Stimulated activated naive CD8-positive, alpha-beta T cell treated with anti-CD3 and anti-CD28 coated beads, Interleukin-15, amount 100 ng/mL, for 72 hours (primary cell): ENCODE measurements at regions not wholly inside any gene's neighbourhood (a gene's known extent, or its start where the extent isn't known, plus 50 kb on each side); places are given as distances from the start of the nearest gene placed in this dataset.

Experiments used
- ATAC-seq: fragments of 150-1000 bp; cut with Tn5 transposase; 2 replicates; pipeline ENCODE4 v1.10.0; 2021; ENCODE audit warnings: mild to moderate bottlenecking, moderate library complexity
- DNase-seq, 2 donors: peaks; one replicate each; pipeline ENCODE4 v3.0.0; 2021 to 2022
- H3K27ac Mint-ChIP-seq, 2 donors: one replicate each; pipeline ENCODE4 v1.8.0; 2022; ENCODE audit warnings: mild to moderate bottlenecking in 2 of 2, mixed read lengths in 2 of 2, moderate library complexity in 2 of 2
- H3K27me3 Mint-ChIP-seq: one replicate; pipeline ENCODE4 v1.8.0; 2022; ENCODE audit warnings: mixed read lengths
- H3K4me1 Mint-ChIP-seq: one replicate; pipeline ENCODE4 v1.8.0; 2022; ENCODE audit warnings: mild to moderate bottlenecking, mixed read lengths
- H3K4me3 Mint-ChIP-seq, 2 donors: one replicate each; pipeline ENCODE4 v1.8.0; 2022; ENCODE audit warnings: mild to moderate bottlenecking in 2 of 2, mixed read lengths in 2 of 2, moderate library complexity in 1 of 2
- H3K9me3 Mint-ChIP-seq, 2 donors: one replicate each; pipeline ENCODE4 v1.8.0; 2022; ENCODE audit warnings: mixed read lengths in 2 of 2

DNA sequence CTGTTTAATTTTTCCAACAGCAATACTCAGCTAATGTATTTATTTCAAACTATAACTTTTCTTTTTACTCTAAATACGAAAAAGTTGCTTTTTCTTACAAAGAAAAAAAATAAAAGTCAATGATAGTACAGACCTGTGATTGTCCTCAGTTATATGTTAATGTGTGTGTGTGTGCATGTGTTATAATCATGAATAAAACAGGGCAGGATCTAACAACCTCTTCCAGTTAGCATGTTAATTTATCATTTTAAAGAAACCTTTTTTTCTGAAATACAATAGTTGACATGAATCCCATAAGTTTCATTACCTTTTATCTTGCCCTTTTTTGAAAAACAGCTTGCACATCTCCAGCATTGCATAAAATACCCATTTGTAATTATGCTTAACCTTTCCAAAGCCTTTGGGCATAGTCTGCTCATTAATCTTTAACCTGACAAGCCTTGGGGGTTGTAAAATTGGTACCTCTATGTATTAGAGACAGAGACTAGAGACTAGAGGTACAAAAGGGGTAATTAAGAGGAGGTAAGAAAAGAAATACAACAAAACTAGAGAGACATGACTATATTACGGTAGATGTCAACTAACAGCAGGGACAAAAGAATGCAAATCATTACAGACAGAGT is 828.1 kb downstream of the OLFM4 start:
- Mint-ChIP-seq H3K4me1 (no peaks in the 10 kb centered on the region), H3K9me3 (peaks cover 14 to 25% of the 10 kb centered on the region in 2 donors), H3K27ac (no peak overlapping the region), H3K4me3 (no peak overlapping the region), H3K27me3 (no peaks in the 10 kb centered on the region)
- ATAC-seq (no peak), DNase-seq (no peak)

DNA sequence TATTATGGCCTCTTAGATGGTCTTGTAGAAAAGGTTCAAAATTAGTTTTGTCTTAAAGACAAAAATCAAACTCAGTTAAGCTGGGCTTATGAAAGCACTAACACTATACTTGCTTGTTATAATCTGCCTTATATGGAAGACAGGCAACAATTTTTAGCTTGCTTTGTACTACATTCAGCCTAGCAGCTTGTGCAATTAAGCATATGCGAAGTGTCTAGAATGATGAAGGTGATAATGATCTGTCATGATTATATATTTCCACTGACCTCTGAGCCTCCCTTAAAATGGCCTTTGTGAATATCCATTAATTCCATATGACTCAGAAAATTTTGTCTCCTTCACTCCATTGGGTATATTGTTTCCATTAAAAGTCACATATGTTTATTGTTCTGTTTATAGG is 834.9 kb downstream of the OLFM4 start:
- H3K4me3 Mint-ChIP-seq = no peak overlapping the region
- no peak overlapping the region for H3K27ac Mint-ChIP-seq
- no peaks in the 10 kb centered on the region for H3K4me1 Mint-ChIP-seq
- ATAC-seq = no peak
- H3K27me3 Mint-ChIP-seq = no peaks in the 10 kb centered on the region
- DNase-seq = no peak
- peaks cover 7 to 16% of the 10 kb centered on the region in 2 donors for H3K9me3 Mint-ChIP-seq

DNA sequence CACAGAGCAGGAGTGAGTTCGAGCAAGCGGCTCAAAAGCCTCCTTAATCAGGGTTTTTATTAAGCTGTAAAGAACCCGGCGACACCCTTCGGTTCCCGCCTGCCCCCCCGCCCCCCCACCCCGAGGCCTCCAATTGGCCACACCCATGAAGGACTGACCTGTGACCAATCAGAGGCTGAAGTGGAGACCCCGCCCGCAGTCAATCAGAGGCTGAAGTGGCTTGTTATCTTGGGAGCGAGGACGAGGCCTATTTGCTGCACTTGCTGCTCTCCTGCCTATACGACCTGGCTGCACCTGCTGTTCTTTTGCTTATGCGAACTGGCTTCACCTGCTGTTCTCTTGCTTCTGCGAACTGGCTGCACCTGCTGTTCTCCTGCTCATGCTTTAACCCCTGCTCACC is 844.9 kb downstream of the OLFM4 start:
- ATAC-seq (no peak), DNase-seq (no peak)
- Mint-ChIP-seq H3K4me3 (no peak overlapping the region), H3K9me3 (peaks cover 4 to 14% of the 10 kb centered on the region in 2 donors), H3K27ac (no peak overlapping the region), H3K27me3 (no peaks in the 10 kb centered on the region), H3K4me1 (no peaks in the 10 kb centered on the region)

DNA sequence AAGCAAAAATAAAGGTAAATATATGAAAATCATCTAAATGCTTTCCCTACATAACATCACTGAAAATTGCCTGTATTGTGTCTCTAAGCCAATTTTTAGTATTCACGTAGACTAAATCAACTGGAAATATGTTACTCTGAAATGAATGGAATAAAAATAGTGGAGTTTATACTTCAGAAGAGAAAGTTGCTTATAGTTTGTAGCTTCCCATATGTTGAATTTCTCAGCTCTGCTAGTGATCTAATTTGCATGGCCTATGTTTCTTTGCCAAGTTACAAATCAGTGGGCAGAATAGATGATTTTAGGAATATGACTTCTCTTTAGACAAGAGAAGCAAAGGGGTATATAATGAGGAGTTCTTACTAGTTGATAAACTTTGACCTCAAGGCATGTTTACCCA is 850.2 kb downstream of the OLFM4 start:
- H3K4me1 Mint-ChIP-seq = no peaks in the 10 kb centered on the region
- H3K27me3 Mint-ChIP-seq = no peaks in the 10 kb centered on the region
- ATAC-seq (no peak), DNase-seq (no peak)
- no peak overlapping the region for H3K4me3 Mint-ChIP-seq
- peaks cover 0 to 4% of the 10 kb centered on the region in 2 donors for H3K9me3 Mint-ChIP-seq
- no peak overlapping the region for H3K27ac Mint-ChIP-seq

DNA sequence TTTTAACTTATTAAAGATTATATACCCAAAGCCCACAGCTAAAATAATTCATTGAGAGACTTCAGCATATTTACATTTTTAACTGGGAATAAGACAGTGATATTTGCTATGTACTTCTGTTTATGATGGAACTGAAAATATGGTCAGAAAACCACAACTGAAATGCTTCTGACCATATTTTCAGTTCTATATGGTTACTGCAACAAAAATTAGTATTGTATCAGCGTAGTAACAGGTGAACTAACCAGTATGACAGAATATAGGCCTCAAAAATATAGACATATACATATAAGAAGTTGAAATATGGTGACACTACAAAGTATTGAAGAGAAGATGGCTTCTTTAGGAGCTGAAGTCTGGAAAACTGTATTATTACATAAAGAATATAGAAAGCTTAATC is 857.4 kb downstream of the OLFM4 start:
- Mint-ChIP-seq H3K4me3 (no peak overlapping the region), H3K27ac (no peak overlapping the region), H3K27me3 (no peaks in the 10 kb centered on the region), H3K9me3 (peaks cover 6 to 10% of the 10 kb centered on the region in 2 donors), H3K4me1 (no peaks in the 10 kb centered on the region)
- ATAC-seq (no peak), DNase-seq (no peak)

DNA sequence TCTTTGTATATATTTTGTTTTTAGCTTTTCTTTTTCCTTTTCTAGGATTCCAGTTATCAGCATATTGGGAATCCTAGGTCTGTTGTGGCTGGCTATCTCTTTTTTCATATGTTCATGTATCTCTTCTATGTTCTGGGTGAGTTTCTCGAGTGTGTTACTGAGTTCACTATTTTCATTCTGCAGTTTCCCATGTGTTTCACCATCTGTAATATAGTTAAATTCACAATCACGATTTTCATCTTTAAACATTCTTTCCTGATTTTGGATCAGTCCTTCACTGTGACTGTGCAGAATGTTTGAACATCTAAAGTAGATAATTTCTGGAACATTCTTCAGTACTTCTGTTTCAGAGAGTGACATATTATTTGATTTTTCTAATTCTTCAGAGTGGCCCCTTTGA is 862.1 kb downstream of the OLFM4 start:
- no peak overlapping the region for H3K4me3 Mint-ChIP-seq
- H3K27ac Mint-ChIP-seq = no peak overlapping the region
- ATAC-seq (no peak), DNase-seq (no peak)
- no peaks in the 10 kb centered on the region for H3K4me1 Mint-ChIP-seq
- no peaks in the 10 kb centered on the region for H3K27me3 Mint-ChIP-seq
- H3K9me3 Mint-ChIP-seq = peaks cover 10 to 14% of the 10 kb centered on the region in 2 donors

DNA sequence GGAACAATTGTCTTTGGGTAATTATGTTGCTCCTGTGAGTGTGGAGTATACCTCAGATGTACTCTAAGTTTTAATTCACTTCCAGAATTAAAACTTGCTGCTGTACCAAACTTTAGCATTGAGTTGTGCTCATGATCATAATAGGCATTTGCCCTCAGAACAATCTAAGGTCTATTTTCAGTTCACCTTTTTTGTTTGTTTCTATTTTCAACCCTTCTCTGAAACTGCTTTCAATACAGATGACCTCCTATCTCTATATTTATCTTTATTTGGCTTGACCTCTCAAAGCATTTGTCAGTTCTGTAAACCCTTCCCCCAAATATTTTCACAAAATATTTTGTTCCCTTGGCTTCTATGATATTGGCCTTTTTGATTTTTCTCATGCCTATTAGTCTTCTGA is 873.0 kb downstream of the OLFM4 start:
- Mint-ChIP-seq H3K4me1 (no peaks in the 10 kb centered on the region), H3K27me3 (no peaks in the 10 kb centered on the region), H3K27ac (no peak overlapping the region), H3K4me3 (no peak overlapping the region), H3K9me3 (peaks cover 14 to 20% of the 10 kb centered on the region in 2 donors)
- DNase-seq (no peak), ATAC-seq (no peak)

DNA sequence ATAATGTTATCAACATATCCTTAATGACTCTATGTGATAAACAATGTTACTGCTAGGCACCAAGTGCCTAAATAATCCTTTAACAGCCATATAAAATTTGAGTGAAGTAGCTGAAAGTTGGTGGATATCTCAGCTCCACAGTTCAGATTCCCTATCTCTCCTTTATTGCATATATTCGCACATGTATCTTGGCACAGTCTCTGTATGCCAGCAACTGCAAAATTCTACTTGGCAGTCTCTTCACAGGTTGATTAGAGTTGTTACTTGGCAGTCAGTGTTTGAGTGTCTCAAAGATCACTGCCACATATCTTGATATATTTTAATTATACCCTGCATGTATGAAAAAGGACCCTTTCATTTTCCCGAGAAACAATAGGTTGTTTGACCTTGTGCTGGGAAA is 879.3 kb downstream of the OLFM4 start:
- ATAC-seq (no peak), DNase-seq (no peak)
- H3K27me3 Mint-ChIP-seq = no peaks in the 10 kb centered on the region
- H3K27ac Mint-ChIP-seq = no peak overlapping the region
- peaks cover 14% of the 10 kb centered on the region in 2 donors for H3K9me3 Mint-ChIP-seq
- no peak overlapping the region for H3K4me3 Mint-ChIP-seq
- no peaks in the 10 kb centered on the region for H3K4me1 Mint-ChIP-seq

DNA sequence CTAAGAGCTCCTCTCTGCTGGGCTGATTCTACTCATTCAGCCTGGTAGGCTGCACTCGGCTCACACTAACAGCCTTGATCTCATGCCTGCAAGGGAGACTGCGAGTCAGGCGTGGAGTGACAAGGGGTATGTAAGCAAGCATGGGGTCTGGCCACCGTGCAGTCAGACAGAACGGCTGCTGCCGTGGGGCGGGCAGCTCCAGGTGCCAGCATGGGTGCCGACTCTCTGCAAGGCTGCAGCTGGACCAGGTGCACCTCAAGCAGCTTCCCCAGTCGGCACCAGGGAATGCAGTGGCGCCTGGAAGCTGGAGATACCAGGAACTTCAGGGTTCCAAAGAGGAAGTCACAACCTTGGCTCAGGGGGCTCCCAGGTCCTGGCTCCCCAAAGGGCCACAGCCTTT is 892.3 kb downstream of the OLFM4 start:
- Mint-ChIP-seq H3K27me3 (no peaks in the 10 kb centered on the region), H3K9me3 (peaks cover under 1 to 13% of the 10 kb centered on the region in 2 donors), H3K4me1 (no peaks in the 10 kb centered on the region), H3K4me3 (no peak overlapping the region), H3K27ac (no peak overlapping the region)
- no peak for DNase-seq
- no peak for ATAC-seq

DNA sequence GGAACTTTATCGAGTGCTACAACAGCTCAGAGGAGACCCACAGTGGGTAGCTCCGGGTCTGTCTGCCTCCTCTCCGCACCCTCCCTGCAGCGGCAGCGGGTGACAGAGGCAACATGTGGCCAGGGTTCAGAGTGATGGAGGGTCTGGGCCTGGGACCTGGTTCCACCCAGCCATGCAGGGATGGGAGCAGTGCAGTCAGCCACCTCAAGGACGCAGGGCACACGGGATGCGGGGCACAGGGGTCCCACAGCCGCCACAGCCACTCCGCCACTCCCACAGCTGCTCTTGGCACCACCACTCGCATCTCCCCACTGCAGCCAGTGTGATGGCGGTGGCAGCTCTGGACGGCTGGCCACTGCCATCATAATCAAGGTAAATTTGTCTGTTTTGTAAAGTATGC is 892.9 kb downstream of the OLFM4 start:
- no peak overlapping the region for H3K4me3 Mint-ChIP-seq
- DNase-seq = no peak
- ATAC-seq = peak; percentile 31

DNA sequence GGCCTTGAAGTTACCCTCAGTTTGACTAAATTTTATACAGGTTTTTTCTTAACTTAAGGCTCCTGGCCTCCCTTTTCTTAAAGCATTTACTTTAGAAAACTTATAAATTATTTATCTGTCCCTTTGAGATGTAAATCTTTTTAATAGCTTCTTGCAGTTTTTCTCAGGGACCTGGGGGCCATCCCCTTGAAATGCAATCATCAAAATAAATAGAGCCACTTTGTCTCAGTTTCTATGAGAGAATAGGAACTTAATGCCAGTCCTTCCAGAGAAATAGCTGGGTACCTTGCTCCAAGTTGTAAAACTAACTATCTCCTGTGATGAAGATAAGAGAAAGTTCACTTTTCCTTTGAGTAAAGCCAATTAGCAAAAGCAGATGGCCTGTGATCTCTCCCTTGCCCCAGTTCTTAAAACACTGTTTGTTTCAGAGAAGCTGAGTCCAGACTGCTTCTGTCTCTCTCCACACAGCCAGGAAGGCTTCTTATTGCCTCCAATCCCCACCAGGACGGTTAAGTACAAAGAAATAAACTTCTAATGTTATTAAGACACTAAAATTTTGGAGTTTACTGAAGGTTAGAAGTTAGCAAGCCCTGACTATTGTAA is 913.1 kb downstream of the OLFM4 start:
- Mint-ChIP-seq H3K27ac (no peak overlapping the region), H3K27me3 (no peaks in the 10 kb centered on the region), H3K4me3 (no peak overlapping the region), H3K4me1 (no peaks in the 10 kb centered on the region), H3K9me3 (peaks cover 4 to 10% of the 10 kb centered on the region in 2 donors)
- DNase-seq (no peak), ATAC-seq (no peak)

More for the DNA sequence above, 892.9 kb downstream of the OLFM4 start:
- Mint-ChIP-seq H3K9me3 (peaks cover 0 to 13% of the 10 kb centered on the region in 2 donors), H3K27ac (no peak overlapping the region), H3K4me1 (no peaks in the 10 kb centered on the region), H3K27me3 (no peaks in the 10 kb centered on the region)

DNA sequence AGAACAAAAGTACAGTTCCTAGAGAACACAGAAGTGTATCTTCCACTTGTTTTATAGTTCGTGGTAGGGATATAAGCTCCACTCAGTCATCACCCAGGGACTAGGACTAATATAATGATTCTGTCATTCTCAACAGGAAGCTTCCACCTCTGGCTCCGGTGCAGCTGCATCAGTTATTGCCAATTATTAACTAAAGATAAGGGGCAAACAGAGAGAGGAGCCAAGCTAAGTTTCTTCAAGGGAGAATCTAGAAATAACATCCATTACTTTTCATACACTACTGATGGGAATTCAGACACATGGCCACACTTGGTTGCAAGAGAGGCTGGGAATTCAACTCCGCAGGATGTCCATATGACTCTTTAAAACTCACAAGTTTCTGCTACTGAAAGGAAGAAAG is 917.9 kb downstream of the OLFM4 start:
- no peak overlapping the region for H3K27ac Mint-ChIP-seq

DNA sequence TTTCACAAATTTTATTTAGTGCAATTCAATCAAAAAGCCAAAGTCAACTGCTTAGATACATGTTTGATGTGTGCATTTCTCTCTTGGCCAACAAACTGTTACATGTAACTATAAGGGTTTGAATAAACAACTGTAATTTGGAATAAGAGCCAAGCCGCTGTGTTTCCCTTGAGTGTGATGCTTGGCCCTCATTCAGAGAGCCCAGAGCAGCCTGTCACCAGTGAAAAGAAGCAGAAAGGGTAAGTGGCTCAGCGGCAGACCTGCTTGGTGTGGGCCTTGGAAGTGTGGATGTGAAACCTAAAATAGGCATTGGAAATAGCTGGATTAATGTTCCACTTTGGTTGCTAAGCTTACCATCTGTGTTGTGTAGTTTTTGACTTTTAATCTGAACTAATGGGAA is 924.6 kb downstream of the OLFM4 start:
- DNase-seq = no peak
- no peak for ATAC-seq
- Mint-ChIP-seq H3K9me3 (peaks cover 0 to 7% of the 10 kb centered on the region in 2 donors), H3K4me1 (no peaks in the 10 kb centered on the region), H3K4me3 (no peak overlapping the region), H3K27ac (no peak overlapping the region), H3K27me3 (no peaks in the 10 kb centered on the region)

More for the DNA sequence above, 917.9 kb downstream of the OLFM4 start:
- Mint-ChIP-seq H3K27me3 (no peaks in the 10 kb centered on the region), H3K4me3 (no peak overlapping the region), H3K4me1 (no peaks in the 10 kb centered on the region), H3K9me3 (peaks cover 4 to 10% of the 10 kb centered on the region in 2 donors)
- ATAC-seq (no peak), DNase-seq (no peak)
